Omental fat pad (tissue), 3 donors: ENCODE measurements at regions not wholly inside any gene's neighbourhood (a gene's known extent, or its start where the extent isn't known, plus 50 kb on each side); places are given as distances from the start of the nearest gene placed in this dataset.

Experiments used
- ATAC-seq: fragments of 150-250 bp; one replicate; pipeline ENCODE4 v1.9.1; 2016; ENCODE audit warnings: mild to moderate bottlenecking, moderate library complexity; ENCODE audit not compliant: low FRiP score
- DNase-seq: peaks from one replicate; pipeline ENCODE4 v3.0.0-alpha.2; 2019; ENCODE audit warnings: low spot score
- CTCF ChIP-seq, 3 donors: fragments of 450-650 bp; IDR thresholded peaks; one replicate each; pipeline ENCODE4 v1.5.1; 2016 to 2017; ENCODE audit warnings: antibody characterized with exemption in 3 of 3, mild to moderate bottlenecking in 3 of 3, moderate library complexity in 2 of 3

GRCh38 chr4:160818571-160818970, 1345.2 kb downstream of the FSTL5 start:
- no peak for TF ChIP-seq CTCF (IDR thresholded peaks at IDR 0.05)
- no peak for DNase-seq
- ATAC-seq, result no peak

GRCh38 chr4:160819791-160820190, 1344.0 kb downstream of the FSTL5 start:
- TF ChIP-seq CTCF (IDR thresholded peaks at IDR 0.05), result no peak
- ATAC-seq (no peak), DNase-seq (no peak)

- ATAC-seq (no peak), DNase-seq (no peak)
- TF ChIP-seq CTCF (IDR thresholded peaks at IDR 0.05), result no peak
Observed at GRCh38 chr4:160824481-160824880, 1339.3 kb downstream of the FSTL5 start.

GRCh38 chr4:160825644-160826338, 1338.0 kb downstream of the FSTL5 start:
- DNase-seq, result no peak
- no peak for TF ChIP-seq CTCF (IDR thresholded peaks at IDR 0.05)
- ATAC-seq, result no peak

GRCh38 chr4:160826339-160826679, 1337.5 kb downstream of the FSTL5 start:
- TF ChIP-seq CTCF (IDR thresholded peaks at IDR 0.05), result no peak
- DNase-seq, result no peak

GRCh38 chr4:160831165-160831922, 1332.5 kb downstream of the FSTL5 start:
- no peak for ATAC-seq
- DNase-seq, result no peak
- TF ChIP-seq CTCF (IDR thresholded peaks at IDR 0.05), result no peak

More at GRCh38 chr4:160826339-160826679, 1337.5 kb downstream of the FSTL5 start:
- ATAC-seq, result no peak

GRCh38 chr4:160835789-160836188, 1328.0 kb downstream of the FSTL5 start:
- no peak for ATAC-seq
- TF ChIP-seq CTCF (IDR thresholded peaks at IDR 0.05), result no peak
- DNase-seq, result no peak
